Ovary (tissue), 7 donors: ENCODE measurements at regions not wholly inside any gene's neighbourhood (a gene's known extent, or its start where the extent isn't known, plus 50 kb on each side); places are given as distances from the start of the nearest gene placed in this dataset.
A peak's percentile ranks its signal among the peaks of the same experiment; 100 is the strongest.
"Not testable (repeated sequence)": the region's sequence is repeated elsewhere in the genome, so short reads cannot be mapped to it uniquely, and the experiment has no call there.

Experiments used
- DNase-seq, 5 donors: peaks; one replicate each; pipeline ENCODE4 v3.0.0-alpha.2; 2019 to 2020
- H3K27ac ChIP-seq, 2 donors: fragments of 200-600 bp; one replicate each; pipeline versions ENCODE4 v1.5.1 to v1.8.0; 2019 to 2022
- H3K27me3 ChIP-seq: fragments of 200-600 bp; one replicate; pipeline ENCODE4 v1.8.0; 2022
- H3K36me3 ChIP-seq: fragments of 200-600 bp; sonication (generic); one replicate; pipeline ENCODE4 v1.5.1; 2019
- H3K4me1 ChIP-seq: one replicate; pipeline ENCODE4 v1.8.1; 2013; ENCODE audit warnings: mild to moderate bottlenecking, moderate library complexity; ENCODE audit not compliant: insufficient read depth
- H3K4me3 ChIP-seq: fragments of 200-600 bp; sonication (generic); one replicate; pipeline ENCODE4 v1.5.1; 2017
- H3K9me3 ChIP-seq, 2 donors: fragments of 200-600 bp in 1 of 2; sonication (generic) in 1 of 2; one replicate each; pipeline versions ENCODE4 v1.5.1 to v1.8.1; 2013 to 2019; ENCODE audit warnings: mild to moderate bottlenecking in 1 of 2, moderate library complexity in 1 of 2
- EP300 ChIP-seq: sonication (generic); formaldehyde crosslinking; IDR thresholded peaks from one replicate; pipeline ENCODE4 v1.6.1; 2017; ENCODE audit warnings: antibody characterized with exemption
- POLR2A ChIP-seq: fragments of 450-650 bp; IDR thresholded peaks from one replicate; pipeline ENCODE4 v1.6.1; 2017; ENCODE audit warnings: antibody characterized with exemption, mild to moderate bottlenecking, moderate library complexity
- WGBS, 3 donors: extraction: QIAGEN DNeasy Blood & Tissue Kit in 1 of 3; methylation state at CpG; one replicate each; pipeline versions ENCODE4 v1.1.5 to v1.1.7; 2013 to 2017; 5-methylcytosine and 5-hydroxymethylcytosine counted together
- intact Hi-C, 4 donors: fragments of 100-400 bp; cut with DNase I; formaldehyde crosslinking; loops; one replicate each; pipeline versions ENCODE4 v1.11.0 to v1.15.1; 2022 to 2023
- TF ChIP-seq, protein P1 (sequence below), 3 donors: fragments of 450-650 bp in 2 of 3; fragments of 200-600 bp in 1 of 3; IDR thresholded peaks; one replicate each; pipeline versions ENCODE4 v1.5.1 to v1.8.0; 2016 to 2022; ENCODE audit warnings: antibody characterized with exemption in 3 of 3, mild to moderate bottlenecking in 1 of 3
- donor health status: DM: no; HTN: no; CAD: no; lungs with moderate emphysema.
- donor health status: DM: no; HTN: no; CAD: no.
- donor health status: Bipolar disorder and iron deficiency.
- donor health status: DM: no; HTN: no; CAD: no.
- donor health status: DM: yes; HTN: yes; CAD: no.

- 82 to 84% (median 84%) methylated on average over 6 of the region's 6 CpGs for whole genome bisulfite sequencing, 3 donors
- Histone ChIP-seq H3K27me3 (no peaks in the 10 kb centered on the region), H3K27ac (peak overlapping the region in 1 of 2 donors; percentile 45), H3K4me1 (peaks cover 2% of the 10 kb centered on the region), H3K4me3 (no peak overlapping the region), H3K9me3 (no peaks in the 10 kb centered on the region), H3K36me3 (no peaks in the 10 kb centered on the region)
- no peak for TF ChIP-seq POLR2A
- TF ChIP-seq, protein P1, sequence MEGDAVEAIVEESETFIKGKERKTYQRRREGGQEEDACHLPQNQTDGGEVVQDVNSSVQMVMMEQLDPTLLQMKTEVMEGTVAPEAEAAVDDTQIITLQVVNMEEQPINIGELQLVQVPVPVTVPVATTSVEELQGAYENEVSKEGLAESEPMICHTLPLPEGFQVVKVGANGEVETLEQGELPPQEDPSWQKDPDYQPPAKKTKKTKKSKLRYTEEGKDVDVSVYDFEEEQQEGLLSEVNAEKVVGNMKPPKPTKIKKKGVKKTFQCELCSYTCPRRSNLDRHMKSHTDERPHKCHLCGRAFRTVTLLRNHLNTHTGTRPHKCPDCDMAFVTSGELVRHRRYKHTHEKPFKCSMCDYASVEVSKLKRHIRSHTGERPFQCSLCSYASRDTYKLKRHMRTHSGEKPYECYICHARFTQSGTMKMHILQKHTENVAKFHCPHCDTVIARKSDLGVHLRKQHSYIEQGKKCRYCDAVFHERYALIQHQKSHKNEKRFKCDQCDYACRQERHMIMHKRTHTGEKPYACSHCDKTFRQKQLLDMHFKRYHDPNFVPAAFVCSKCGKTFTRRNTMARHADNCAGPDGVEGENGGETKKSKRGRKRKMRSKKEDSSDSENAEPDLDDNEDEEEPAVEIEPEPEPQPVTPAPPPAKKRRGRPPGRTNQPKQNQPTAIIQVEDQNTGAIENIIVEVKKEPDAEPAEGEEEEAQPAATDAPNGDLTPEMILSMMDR (IDR thresholded peaks at IDR 0.05), result no peak
- no peak for TF ChIP-seq EP300
- intact Hi-C loops, result no loop called here
- DNase-seq, result peak in 1 of 5 donors; percentile 17
Measured at GRCh38 chr20:50333131-50333670, 142.6 kb downstream of the CEBPB start.

DNA sequence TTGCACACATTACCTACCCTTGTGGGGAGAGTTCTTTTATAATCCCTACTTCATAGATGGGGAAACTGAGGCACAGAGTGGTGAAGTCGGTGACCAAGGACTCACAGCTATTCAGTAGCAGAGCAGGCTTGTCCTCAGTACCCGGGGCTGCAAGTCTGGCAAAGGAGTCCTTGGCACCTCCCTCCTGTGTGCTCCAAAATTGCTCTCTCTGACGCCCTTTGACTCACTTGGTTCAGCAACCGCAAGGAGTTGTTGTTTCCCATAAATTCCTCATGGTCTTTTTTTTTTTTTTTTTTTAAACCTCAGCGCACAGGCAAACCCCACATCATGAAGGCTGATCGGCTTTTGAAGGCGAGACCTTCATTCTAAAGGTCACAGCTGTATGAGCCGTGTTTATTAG is 143.2 kb downstream of the CEBPB start:
- Histone ChIP-seq H3K27ac (peak overlapping the region in 1 of 2 donors; percentile 45), H3K27me3 (no peaks in the 10 kb centered on the region), H3K4me3 (no peak overlapping the region), H3K36me3 (no peaks in the 10 kb centered on the region), H3K4me1 (peaks cover 2% of the 10 kb centered on the region), H3K9me3 (no peaks in the 10 kb centered on the region)
- TF ChIP-seq EP300, result no peak
- TF ChIP-seq, protein P1 (IDR thresholded peaks at IDR 0.05), result no peak
- TF ChIP-seq POLR2A, result no peak
- intact Hi-C loops, result no loop called here
- DNase-seq, result peak; percentile 50 to 66 (median 55)
- WGBS, 3 donors, result 8 to 36% (median 8%) methylated on average over 8 of the region's 8 CpGs

GRCh38 chr20:50334512-50334911 is 143.9 kb downstream of the CEBPB start:
- H3K27me3 ChIP-seq, H3K9me3 ChIP-seq, intact Hi-C loops, H3K27ac ChIP-seq, H3K4me3 ChIP-seq, H3K36me3 ChIP-seq, H3K4me1 ChIP-seq: not testable (repeated sequence)
- 87 to 91% (median 90%) methylated on average over 6 of the region's 6 CpGs for WGBS, 3 donors
- peak in 2 of 5 donors; percentile 16 to 17 for DNase-seq

DNA sequence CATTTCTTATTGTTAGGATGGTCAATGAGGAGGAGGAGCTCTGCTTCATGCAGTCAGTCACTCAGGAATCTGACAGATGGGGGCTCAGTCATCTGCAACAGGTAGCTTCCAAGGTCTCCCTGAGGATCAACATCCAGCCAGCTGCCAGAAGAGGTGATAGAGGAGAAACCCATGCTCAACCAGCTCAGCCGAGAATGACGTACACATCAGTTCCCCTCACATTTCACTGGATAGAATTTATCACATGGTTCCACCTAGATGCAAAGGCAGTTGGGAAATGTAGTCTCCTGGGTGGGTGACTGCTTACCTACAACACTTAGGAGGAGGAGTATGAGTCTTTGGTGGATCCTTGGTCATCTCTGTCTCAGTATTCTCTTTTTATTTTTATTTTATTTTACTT is 144.5 kb downstream of the CEBPB start:
- no peaks in the 10 kb centered on the region for H3K9me3 ChIP-seq
- H3K4me1 ChIP-seq, result peaks cover 2% of the 10 kb centered on the region
- H3K4me3 ChIP-seq, result no peak overlapping the region
- WGBS, 3 donors, result 24 to 34% (median 28%) methylated on average over 2 of the region's 2 CpGs
- no peak overlapping the region for H3K27ac ChIP-seq
- peak in 1 of 5 donors; percentile 24 for DNase-seq
- TF ChIP-seq, protein P1 (IDR thresholded peaks at IDR 0.05), result no peak
- TF ChIP-seq POLR2A (peak; percentile 16), EP300 (no peak)
- no peaks in the 10 kb centered on the region for H3K27me3 ChIP-seq
- H3K36me3 ChIP-seq, result no peaks in the 10 kb centered on the region
- intact Hi-C loops, result no loop called here

GRCh38 chr20:50335866-50336265 is 145.2 kb downstream of the CEBPB start:
- no peaks in the 10 kb centered on the region for H3K36me3 ChIP-seq
- H3K27ac ChIP-seq, result no peak overlapping the region
- H3K4me3 ChIP-seq, result no peak overlapping the region
- 82 to 87% (median 83%) methylated on average over 7 of the region's 7 CpGs for WGBS, 3 donors
- H3K9me3 ChIP-seq, result no peaks in the 10 kb centered on the region
- TF ChIP-seq EP300 (no peak), POLR2A (no peak)
- TF ChIP-seq, protein P1 (IDR thresholded peaks at IDR 0.05), result no peak
- H3K4me1 ChIP-seq, result peaks cover 2% of the 10 kb centered on the region
- intact Hi-C loops, result no loop called here
- H3K27me3 ChIP-seq, result no peaks in the 10 kb centered on the region
- no peak for DNase-seq
